HS-27A (cell line): ENCODE measurements at regions not wholly inside any gene's neighbourhood (a gene's known extent, or its start where the extent isn't known, plus 50 kb on each side); places are given as distances from the start of the nearest gene placed in this dataset.

Experiments
- DNase-seq: peaks from one replicate; pipeline ENCODE4 v3.0.0-alpha.2; 2012; ENCODE audit warnings: low read depth, missing footprints

- no peak for DNase-seq
These were observed 203.5 kb downstream of the CBLN1 start for GRCh38 chr16:49078104-49078503.

DNA sequence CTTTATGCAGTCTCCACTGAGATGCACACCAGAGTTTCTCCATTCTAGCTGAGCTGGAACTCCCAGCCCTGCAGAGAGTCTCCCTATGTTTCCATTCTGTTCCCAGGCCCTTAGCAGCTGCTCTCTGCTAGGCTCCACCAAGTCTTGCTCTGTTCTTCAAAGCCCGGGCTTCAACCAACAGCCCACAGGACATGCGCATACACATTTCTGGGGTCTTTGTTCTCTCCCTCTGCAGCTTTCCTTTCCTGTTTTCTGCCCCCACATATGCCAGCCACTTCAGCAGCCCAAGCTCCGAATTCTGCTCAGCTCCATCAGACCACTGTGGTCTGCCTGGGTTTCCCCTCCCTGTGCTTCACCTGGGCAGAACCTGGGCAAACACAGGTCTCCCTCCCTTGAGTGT, 205.9 kb downstream of the CBLN1 start:
- no peak for DNase-seq

GRCh38 chr16:49068224-49068623, 213.4 kb downstream of the CBLN1 start:
- no peak for DNase-seq

DNA sequence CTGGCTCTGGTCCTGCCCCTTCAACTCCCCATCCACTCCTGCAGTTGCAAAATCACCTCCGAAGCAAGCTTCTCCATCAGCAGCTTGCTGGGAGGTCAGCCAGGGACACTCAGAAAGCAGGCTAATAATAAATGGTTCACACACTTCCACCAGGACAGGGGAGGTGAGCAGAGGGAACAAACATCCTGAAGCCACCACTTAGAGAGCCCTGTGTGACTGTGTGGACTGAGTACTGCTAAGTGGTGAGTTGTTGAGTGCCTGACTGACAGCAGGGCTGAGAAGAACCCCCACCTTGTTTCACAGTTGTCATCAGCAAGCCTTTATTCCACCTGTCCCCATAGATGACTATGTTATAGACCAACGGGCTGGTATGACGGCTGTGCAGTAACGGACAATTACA, 213.9 kb downstream of the CBLN1 start:
- DNase-seq = no peak

- no peak for DNase-seq
These were observed 220.4 kb downstream of the CBLN1 start for GRCh38 chr16:49061137-49061714.

- no peak for DNase-seq
These were observed 220.9 kb downstream of the CBLN1 start for GRCh38 chr16:49060728-49061127.

DNA sequence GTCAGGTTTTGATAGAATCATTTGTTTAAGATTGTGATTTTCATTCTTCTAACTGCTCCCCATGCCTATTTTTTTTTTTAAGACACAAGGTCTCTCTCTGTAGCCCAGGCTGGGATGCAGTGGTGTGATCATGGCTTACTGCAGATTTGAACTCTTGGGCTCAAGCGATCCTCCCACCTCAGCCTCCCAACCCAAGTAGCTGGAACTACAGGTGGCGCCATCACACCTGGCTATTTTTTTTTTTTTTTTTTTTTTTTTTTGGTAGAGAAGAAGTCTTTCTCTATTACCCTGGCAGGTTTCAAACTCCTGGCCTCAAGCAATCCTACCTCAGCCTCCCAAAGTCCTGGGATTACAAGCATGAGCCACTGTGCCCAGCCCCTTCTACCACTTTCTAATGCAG, 223.3 kb downstream of the CBLN1 start:
- no peak for DNase-seq

DNA sequence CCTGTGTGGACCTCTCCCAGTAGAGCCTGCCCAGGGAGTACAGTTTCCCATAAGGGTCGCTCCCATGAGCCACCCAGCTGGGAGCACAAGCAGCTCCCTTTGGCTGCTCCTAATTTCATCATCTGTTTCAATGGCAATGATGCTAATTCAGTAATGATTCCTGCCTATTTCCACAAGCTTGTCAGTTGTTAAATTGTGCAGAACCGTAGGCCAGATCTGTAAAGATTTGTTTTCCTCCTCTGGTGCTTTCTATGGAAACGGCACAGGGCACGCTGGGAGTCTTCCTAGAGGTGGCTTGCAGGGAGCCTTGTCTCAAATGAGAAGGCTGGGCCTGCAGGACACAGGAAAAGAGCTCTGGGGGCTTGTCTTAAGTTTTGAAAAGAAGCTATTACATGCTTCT, 223.7 kb downstream of the CBLN1 start:
- no peak for DNase-seq

- DNase-seq = no peak
These were observed 224.2 kb downstream of the CBLN1 start for GRCh38 chr16:49057391-49057790.

- no peak for DNase-seq
These were observed 225.1 kb downstream of the CBLN1 start for GRCh38 chr16:49056546-49056945.

- DNase-seq = no peak
These were observed 225.7 kb downstream of the CBLN1 start for GRCh38 chr16:49055824-49056545.

DNA sequence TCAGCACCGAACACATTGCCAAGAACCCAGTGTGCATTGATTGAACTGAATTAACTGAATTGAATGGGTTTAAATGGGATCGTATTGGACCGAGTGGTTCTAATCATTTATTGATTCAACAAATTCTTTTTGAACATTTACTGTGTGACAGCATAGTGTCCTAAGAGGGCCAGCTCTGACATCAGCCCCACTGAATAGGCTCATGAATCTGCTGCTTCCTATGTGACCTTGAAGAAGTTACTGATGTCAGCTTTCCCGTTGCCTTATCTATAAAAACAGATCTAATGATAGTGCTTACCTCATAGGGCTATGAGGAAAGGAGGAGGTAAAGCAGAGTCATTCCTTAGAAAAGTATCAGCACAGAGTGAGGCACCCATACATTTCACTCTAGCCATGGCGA, 226.3 kb downstream of the CBLN1 start:
- no peak for DNase-seq

DNA sequence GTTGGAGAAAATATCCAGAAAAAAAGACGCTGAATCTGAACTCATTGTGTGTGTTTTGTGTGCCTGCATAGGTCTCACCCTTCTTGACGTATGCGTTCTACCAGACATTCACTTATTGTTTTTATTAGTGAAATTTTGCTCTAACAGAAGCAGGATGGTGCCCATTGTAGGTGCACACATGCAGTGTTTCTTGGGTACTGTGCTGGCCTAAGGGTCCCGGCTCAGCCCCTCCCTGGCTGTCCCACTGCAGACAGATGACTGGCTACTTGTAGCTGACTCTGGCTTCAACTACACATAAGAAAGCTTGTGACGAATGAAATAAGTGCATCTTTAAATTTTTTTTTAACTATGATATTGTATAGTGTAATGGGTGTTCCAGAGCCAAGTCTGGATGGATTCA, 227.0 kb downstream of the CBLN1 start:
- DNase-seq = no peak

DNA sequence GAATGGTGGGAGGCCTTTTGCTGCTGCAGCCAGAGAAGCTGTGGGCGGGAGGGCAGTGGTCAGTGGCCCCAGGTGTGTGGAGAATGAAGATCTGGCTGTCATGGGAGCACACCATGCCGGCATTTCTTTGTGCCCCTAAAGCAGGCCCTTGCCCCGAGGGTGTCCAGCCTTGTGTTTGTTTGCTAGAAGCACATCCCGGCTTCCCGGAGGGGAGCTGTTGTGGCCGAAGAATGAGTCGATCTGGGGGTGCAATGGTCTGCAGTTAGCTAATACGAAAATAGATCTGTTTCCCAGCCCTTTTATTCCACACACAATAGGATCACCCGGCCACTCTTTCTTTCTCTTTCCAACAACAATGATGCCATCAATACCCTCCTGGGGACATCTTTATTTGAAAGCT, 228.8 kb downstream of the CBLN1 start:
- DNase-seq = no peak

- no peak for DNase-seq
These were observed 230.1 kb downstream of the CBLN1 start for GRCh38 chr16:49051576-49051975.

- DNase-seq = no peak
These were observed 231.0 kb downstream of the CBLN1 start for GRCh38 chr16:49050607-49051006.

- no peak for DNase-seq
These were observed 232.0 kb downstream of the CBLN1 start for GRCh38 chr16:49049644-49050043.

- DNase-seq = no peak
These were observed 232.4 kb downstream of the CBLN1 start for GRCh38 chr16:49049191-49049590.

GRCh38 chr16:49048557-49048956, 233.1 kb downstream of the CBLN1 start:
- DNase-seq = no peak

GRCh38 chr16:49036126-49036525, 245.5 kb downstream of the CBLN1 start:
- no peak for DNase-seq

DNA sequence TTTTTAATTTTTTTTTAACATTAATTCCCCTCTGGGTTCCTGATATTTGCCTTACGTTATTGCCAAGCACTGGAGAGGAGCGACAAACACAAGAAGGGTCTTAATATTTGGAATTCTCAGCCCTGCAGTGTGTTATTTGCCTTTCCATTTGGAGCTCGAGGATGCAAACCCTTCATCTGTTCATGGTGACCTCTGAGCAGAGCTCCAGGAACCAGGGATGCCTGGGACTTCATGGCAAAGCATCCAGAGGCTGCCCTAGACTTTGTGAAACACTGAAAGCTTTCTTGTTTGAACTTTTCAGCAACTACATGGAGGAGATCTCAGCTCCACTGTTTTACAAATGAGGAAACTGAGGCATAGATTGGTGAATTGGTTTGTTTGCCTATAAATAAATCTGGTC, 254.2 kb downstream of the CBLN1 start:
- DNase-seq = no peak

GRCh38 chr16:49026566-49027181, 255.0 kb downstream of the CBLN1 start:
- DNase-seq = no peak

DNA sequence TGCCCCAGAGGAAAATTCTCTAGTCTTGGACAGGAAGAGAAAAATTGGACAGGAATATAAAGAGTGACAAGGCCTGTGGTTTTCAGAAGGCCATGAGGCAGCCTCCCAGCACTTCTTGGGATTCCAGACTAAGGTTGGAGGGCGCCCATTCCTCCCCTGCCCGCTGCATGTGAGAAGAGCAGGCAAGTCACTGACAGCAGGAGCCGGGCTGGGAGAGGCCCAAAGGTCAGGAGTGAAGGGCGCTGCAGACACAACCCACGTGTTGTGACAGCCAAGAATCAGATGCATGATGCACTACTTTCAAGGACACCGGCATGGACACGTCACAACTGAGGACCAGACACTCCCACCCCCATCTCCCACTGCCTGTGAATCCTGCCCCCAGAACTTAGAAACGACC, 256.7 kb downstream of the CBLN1 start:
- DNase-seq = no peak

GRCh38 chr16:49024016-49024415, 257.6 kb downstream of the CBLN1 start:
- DNase-seq = no peak
